NT2/D1 (cell line): ENCODE measurements at regions not wholly inside any gene's neighbourhood (a gene's known extent, or its start where the extent isn't known, plus 50 kb on each side); places are given as distances from the start of the nearest gene placed in this dataset.
"Not testable (repeated sequence)": the region's sequence is repeated elsewhere in the genome, so short reads cannot be mapped to it uniquely, and the experiment has no call there.

ENCODE experiments used
- DNase-seq: peaks from one replicate; pipeline ENCODE4 v3.0.0-alpha.2; 2011; ENCODE audit warnings: low read depth, low spot score
- H3K27me3 ChIP-seq: 2 replicates; pipeline ENCODE4 v1.6.0; 2011; ENCODE audit warnings: mild to moderate bottlenecking; ENCODE audit not compliant: insufficient read length, insufficient read depth
- H3K36me3 ChIP-seq: 2 replicates; pipeline ENCODE4 v1.6.1; 2011; ENCODE audit warnings: mild to moderate bottlenecking, low read length, mixed read lengths; ENCODE audit not compliant: insufficient read depth, insufficient read length
- H3K4me1 ChIP-seq: 2 replicates; pipeline ENCODE4 v1.5.1; 2011; ENCODE audit not compliant: insufficient read depth, insufficient read length
- H3K4me3 ChIP-seq: 2 replicates; pipeline ENCODE4 v1.5.1; 2011; ENCODE audit warnings: low read depth; ENCODE audit not compliant: insufficient read length
- H3K9ac ChIP-seq: 2 replicates; pipeline ENCODE4 v1.6.0; 2011; ENCODE audit warnings: low read depth; ENCODE audit not compliant: insufficient read length
- H3K9me3 ChIP-seq: 2 replicates; pipeline ENCODE4 v1.5.1; 2011; ENCODE audit warnings: mild to moderate bottlenecking, low read length; ENCODE audit not compliant: insufficient read depth
- SUZ12 ChIP-seq: IDR thresholded peaks from 2 replicates; pipeline ENCODE4 v1.6.1; 2011; ENCODE audit not compliant: insufficient read length, insufficient read depth; ENCODE audit errors: extremely low read depth
- YY1 ChIP-seq: IDR thresholded peaks from 2 replicates; pipeline ENCODE4 v1.6.1; 2011; ENCODE audit not compliant: insufficient read length, insufficient read depth
- ZNF274 ChIP-seq: IDR thresholded peaks from 2 replicates; pipeline ENCODE4 v1.6.1; 2011; ENCODE audit warnings: mild to moderate bottlenecking, low read depth, low read length

GRCh38 chr4:123235431-123235830 lies 161.2 kb upstream of the SPRY1 start:
- H3K9ac ChIP-seq: no peak overlapping the region
- H3K36me3 ChIP-seq: no peaks in the 10 kb centered on the region
- no peaks in the 10 kb centered on the region for H3K9me3 ChIP-seq
- DNase-seq: no peak
- H3K4me1 ChIP-seq: no peaks in the 10 kb centered on the region
- H3K27me3 ChIP-seq: no peaks in the 10 kb centered on the region
- TF ChIP-seq SUZ12 (no peak), YY1 (no peak), ZNF274 (no peak)
- no peak overlapping the region for H3K4me3 ChIP-seq

GRCh38 chr4:123236606-123237005 lies 160.0 kb upstream of the SPRY1 start:
- TF ChIP-seq YY1 (no peak), ZNF274 (no peak), SUZ12 (no peak)
- Histone ChIP-seq H3K27me3 (no peaks in the 10 kb centered on the region), H3K4me1 (no peaks in the 10 kb centered on the region), H3K36me3 (no peaks in the 10 kb centered on the region), H3K9me3 (no peaks in the 10 kb centered on the region), H3K4me3 (no peak overlapping the region), H3K9ac (no peak overlapping the region)
- DNase-seq: no peak

GRCh38 chr4:123240286-123240685 lies 156.3 kb upstream of the SPRY1 start:
- H3K4me3 ChIP-seq, H3K27me3 ChIP-seq, H3K9ac ChIP-seq, H3K36me3 ChIP-seq, DNase-seq, H3K9me3 ChIP-seq, H3K4me1 ChIP-seq: not testable (repeated sequence)

GRCh38 chr4:123243220-123243619 lies 153.4 kb upstream of the SPRY1 start:
- not testable (repeated sequence) for H3K27me3 ChIP-seq, H3K4me1 ChIP-seq, H3K9me3 ChIP-seq, H3K9ac ChIP-seq, H3K4me3 ChIP-seq, DNase-seq, H3K36me3 ChIP-seq

- Histone ChIP-seq H3K36me3 (no peaks in the 10 kb centered on the region), H3K4me1 (no peaks in the 10 kb centered on the region), H3K27me3 (no peaks in the 10 kb centered on the region), H3K9me3 (no peaks in the 10 kb centered on the region), H3K4me3 (no peak overlapping the region), H3K9ac (no peak overlapping the region)
- DNase-seq: no peak
- no peak for TF ChIP-seq ZNF274
- TF ChIP-seq YY1: no peak
- TF ChIP-seq SUZ12: no peak
These were observed 152.5 kb upstream of the SPRY1 start for GRCh38 chr4:123244137-123244536.

- H3K4me3 ChIP-seq: no peak overlapping the region
- TF ChIP-seq ZNF274 (no peak), YY1 (no peak), SUZ12 (no peak)
- no peak overlapping the region for H3K9ac ChIP-seq
- no peaks in the 10 kb centered on the region for H3K4me1 ChIP-seq
- no peaks in the 10 kb centered on the region for H3K9me3 ChIP-seq
- DNase-seq: no peak
- no peaks in the 10 kb centered on the region for H3K27me3 ChIP-seq
- H3K36me3 ChIP-seq: no peaks in the 10 kb centered on the region
These were observed 150.5 kb upstream of the SPRY1 start for GRCh38 chr4:123246085-123246484.

- Histone ChIP-seq H3K4me3 (no peak overlapping the region), H3K36me3 (no peaks in the 10 kb centered on the region), H3K27me3 (no peaks in the 10 kb centered on the region), H3K9me3 (no peaks in the 10 kb centered on the region), H3K4me1 (no peaks in the 10 kb centered on the region), H3K9ac (no peak overlapping the region)
- DNase-seq: no peak
- no peak for TF ChIP-seq SUZ12
- no peak for TF ChIP-seq YY1
- no peak for TF ChIP-seq ZNF274
These were observed 148.4 kb upstream of the SPRY1 start for GRCh38 chr4:123248085-123248659.

- Histone ChIP-seq H3K27me3 (no peaks in the 10 kb centered on the region), H3K9ac (no peak overlapping the region), H3K4me1 (no peaks in the 10 kb centered on the region), H3K4me3 (no peak overlapping the region), H3K9me3 (no peaks in the 10 kb centered on the region), H3K36me3 (no peaks in the 10 kb centered on the region)
- no peak for TF ChIP-seq SUZ12
- no peak for TF ChIP-seq YY1
- no peak for TF ChIP-seq ZNF274
- DNase-seq: no peak
These were observed 146.8 kb upstream of the SPRY1 start for GRCh38 chr4:123249821-123250220.
